D721Med (cell line): ENCODE measurements at regions not wholly inside any gene's neighbourhood (a gene's known extent, or its start where the extent isn't known, plus 50 kb on each side); places are given as distances from the start of the nearest gene placed in this dataset.
"Not testable (repeated sequence)": the region's sequence is repeated elsewhere in the genome, so short reads cannot be mapped to it uniquely, and the experiment has no call there.

Experiments
- DNase-seq: peaks from one replicate; pipeline ENCODE4 v3.0.0; 2011; ENCODE audit warnings: low spot score; ENCODE audit not compliant: insufficient read length
- FAIRE-seq: peaks from 2 replicates; lab custom pipeline; 2011; peaks lifted over from hg19 to GRCh38; lab: Jason Lieb, UNC
- TF ChIP-seq, protein P1 (sequence below): IDR thresholded peaks from 2 replicates; pipeline ENCODE4 v1.5.1; 2012; ENCODE audit warnings: mild to moderate bottlenecking, control low read depth; ENCODE audit not compliant: insufficient read depth; ENCODE audit errors: missing control alignments

DNA sequence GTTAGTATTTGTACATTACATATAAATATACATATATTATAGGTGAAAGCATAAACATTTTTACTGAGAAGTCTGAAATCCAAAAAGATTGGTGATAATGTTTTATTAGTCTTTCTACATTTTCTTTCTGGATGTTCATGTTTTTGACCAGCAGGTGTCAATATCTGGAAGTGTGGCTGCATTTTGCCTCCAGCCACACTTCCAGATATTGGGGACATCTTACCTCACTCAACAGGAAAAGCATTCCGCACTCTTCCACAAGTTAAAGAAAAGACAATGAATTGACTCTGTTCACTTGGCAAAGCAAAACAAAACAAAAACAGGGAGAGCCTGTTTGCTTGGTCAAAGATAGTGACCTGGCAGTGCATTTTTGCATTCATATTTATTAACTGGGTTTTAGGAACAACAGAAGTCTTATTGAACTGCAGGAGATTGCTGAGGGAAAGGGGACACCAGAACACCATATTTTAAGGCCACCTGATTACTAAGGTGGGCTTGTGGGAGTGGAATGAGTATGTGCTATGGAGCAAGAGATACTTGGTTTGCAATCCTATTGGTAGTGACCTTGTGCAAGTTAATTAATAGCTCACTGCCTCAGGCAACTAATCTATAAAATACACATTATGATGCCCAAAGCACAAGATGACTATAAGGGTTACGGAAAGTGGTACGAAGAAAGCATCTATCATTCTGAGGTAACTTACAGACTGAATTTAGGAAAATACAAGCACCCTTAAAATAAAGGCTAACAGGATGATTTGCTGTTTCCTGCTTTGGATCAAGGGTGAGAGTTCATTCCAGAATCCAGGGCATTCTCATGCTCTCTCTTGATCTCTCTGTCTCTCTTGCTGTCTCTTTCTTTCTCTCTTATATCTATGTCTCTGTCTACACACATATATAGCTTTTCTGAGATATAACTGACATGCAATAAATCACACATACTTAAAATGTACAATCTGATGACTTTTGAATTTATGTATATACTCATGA, 389.9 kb upstream of the EMCN start:
- TF ChIP-seq, protein P1, sequence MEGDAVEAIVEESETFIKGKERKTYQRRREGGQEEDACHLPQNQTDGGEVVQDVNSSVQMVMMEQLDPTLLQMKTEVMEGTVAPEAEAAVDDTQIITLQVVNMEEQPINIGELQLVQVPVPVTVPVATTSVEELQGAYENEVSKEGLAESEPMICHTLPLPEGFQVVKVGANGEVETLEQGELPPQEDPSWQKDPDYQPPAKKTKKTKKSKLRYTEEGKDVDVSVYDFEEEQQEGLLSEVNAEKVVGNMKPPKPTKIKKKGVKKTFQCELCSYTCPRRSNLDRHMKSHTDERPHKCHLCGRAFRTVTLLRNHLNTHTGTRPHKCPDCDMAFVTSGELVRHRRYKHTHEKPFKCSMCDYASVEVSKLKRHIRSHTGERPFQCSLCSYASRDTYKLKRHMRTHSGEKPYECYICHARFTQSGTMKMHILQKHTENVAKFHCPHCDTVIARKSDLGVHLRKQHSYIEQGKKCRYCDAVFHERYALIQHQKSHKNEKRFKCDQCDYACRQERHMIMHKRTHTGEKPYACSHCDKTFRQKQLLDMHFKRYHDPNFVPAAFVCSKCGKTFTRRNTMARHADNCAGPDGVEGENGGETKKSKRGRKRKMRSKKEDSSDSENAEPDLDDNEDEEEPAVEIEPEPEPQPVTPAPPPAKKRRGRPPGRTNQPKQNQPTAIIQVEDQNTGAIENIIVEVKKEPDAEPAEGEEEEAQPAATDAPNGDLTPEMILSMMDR = peak; percentile 35
- FAIRE-seq = no peak
- DNase-seq = no peak

DNA sequence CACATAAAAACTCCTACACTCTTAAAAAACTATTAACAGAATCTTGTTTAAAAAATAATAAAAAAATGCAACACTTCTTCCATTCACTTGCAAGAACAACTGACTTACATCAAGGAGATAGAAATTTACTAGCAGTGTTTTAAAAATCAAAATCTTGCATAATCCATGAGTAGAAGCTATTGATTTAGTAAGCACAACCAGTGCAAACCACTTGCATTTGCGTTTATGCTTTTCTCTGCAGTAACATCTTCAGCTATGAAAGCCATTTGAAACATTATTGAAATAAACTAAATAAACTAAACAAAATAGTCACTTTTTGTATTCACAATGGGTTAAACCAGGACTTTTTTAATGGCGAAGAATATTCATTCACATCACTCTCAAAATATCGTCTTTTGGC, 389.2 kb upstream of the EMCN start:
- no peak for DNase-seq
- FAIRE-seq = no peak
- TF ChIP-seq, protein P1 = no peak

DNA sequence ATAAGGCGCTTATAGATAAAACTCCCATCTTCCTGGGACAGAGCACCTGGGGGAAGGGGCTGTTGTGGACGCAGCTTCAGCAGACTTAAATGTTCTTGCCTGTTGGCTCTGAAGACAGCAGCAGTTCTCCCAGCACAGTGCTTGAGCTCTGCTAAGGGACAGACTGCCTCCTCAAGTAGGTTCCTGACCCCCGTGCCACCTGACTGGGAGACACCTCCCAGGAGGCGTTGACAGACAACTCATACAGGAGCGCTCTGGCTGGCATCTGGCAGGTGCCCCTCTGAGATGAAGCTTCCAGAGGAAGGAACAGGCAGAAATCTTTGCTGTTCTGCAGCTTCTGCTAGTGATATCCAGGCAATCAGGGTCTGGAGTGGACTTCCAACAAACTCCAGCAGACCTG, 383.1 kb upstream of the EMCN start:
- FAIRE-seq, DNase-seq: not testable (repeated sequence)

DNA sequence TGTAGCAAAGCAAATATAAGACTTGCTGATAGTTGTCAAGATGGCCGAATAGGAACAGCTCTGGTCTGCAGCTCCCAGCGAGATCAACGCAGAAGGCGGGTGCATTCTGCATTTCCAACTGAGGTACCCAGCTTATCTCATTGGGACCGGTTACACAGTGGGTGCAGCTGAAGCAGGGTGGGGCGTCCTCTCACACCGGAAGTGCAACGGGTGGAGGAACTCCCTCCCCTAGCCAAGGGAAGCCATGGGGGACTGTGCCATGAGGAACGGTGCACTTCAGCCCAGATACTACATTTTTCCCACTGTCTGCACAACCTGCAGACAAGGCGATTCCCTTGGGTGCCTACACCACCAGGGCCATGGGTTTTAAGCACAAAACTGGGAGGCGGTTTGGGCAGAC, 382.3 kb upstream of the EMCN start:
- TF ChIP-seq, protein P1 = no peak
- FAIRE-seq (no peak), DNase-seq (no peak)

DNA sequence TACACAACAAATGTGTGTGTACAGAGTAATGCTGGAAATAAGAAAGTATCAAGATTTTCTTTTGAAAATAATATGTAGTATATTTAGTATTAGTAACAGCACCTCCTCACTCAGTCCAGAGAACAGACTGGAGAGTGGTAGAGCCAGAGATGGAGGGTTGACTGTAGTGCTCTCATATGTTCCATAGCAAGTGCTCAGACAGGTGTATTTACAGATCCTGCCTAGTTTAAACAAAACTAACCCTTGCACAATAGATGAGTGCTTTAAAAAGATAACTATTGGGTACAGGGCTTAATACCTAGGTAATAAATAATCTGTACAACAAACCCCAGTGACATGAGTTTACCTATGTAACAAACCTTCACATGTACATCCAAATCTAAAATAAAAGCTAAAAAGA, 381.0 kb upstream of the EMCN start:
- no peak for DNase-seq
- no peak for FAIRE-seq
- TF ChIP-seq, protein P1 = no peak

DNA sequence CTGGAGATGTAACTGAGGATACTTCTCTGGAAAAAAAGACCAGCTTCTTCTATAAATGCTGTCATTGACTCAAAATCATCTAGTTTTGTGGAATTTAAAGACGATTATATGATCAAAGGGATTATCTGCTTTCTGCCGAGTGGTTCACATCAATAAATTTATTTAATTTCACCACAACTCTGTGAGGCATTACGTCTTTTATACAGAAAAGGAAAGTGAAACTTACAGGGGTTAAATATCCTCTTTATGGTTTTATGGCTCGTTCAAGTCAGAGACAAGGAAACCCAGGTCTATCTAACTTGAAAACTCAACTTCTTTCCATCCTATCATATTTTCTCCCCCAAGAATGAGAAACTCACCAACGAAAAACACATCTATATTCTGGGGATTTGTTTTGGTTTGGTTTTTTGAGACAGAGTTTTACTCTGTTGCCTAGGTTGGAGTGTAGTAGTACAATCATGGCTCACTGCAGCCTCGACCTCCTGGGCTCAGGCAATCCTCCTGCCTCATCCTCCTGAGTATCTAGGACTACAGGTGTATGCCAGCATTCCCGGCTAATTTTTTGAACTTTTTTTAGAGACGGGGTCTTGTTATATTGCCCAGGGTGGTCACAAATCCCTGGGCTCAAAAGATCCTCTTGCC, 377.9 kb upstream of the EMCN start:
- DNase-seq = no peak

DNA sequence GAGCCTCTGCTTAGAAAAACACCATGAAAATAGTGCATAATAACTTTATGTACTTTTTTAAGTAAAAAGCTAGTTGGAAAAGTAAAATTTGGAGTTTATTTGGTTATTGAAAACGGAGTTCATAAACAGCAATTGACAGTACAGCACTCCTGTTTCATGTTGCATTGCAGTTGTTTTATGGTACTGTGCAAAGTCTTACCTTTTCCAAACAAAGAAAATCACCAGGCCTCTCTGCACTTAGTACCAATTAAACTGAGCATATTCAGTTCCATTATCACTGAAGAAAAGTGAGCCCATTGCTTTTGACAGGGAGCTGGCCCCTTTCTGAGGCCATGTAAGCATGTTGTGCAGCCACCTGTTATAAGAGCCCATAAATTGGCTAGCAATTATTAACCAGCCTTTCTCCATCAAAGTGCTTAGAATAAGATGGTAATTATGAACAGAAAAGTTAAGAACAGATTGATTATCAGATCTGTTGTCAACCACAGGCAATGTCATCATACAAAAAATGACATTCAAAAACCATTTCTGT, 376.6 kb upstream of the EMCN start:
- no peak for DNase-seq
- FAIRE-seq = no peak
- TF ChIP-seq, protein P1 = no peak

More for the DNA sequence above, 377.9 kb upstream of the EMCN start:
- TF ChIP-seq, protein P1 = no peak
- no peak for FAIRE-seq
